NCI-H187 treated with DMSO at 0.1 percent for 48 hours (cell line): ENCODE measurements at regions not wholly inside any gene's neighbourhood (a gene's known extent, or its start where the extent isn't known, plus 50 kb on each side); places are given as distances from the start of the nearest gene placed in this dataset.
"Not testable (repeated sequence)": the region's sequence is repeated elsewhere in the genome, so short reads cannot be mapped to it uniquely, and the experiment has no call there.

ENCODE experiments used
- DNase-seq: peaks from one replicate; lab custom pipeline; 2025; lab: John Stamatoyannopoulos, UW

GRCh38 chr20:12201289-12201991 is 283.7 kb downstream of the BTBD3 start:
- DNase-seq: no peak

DNA sequence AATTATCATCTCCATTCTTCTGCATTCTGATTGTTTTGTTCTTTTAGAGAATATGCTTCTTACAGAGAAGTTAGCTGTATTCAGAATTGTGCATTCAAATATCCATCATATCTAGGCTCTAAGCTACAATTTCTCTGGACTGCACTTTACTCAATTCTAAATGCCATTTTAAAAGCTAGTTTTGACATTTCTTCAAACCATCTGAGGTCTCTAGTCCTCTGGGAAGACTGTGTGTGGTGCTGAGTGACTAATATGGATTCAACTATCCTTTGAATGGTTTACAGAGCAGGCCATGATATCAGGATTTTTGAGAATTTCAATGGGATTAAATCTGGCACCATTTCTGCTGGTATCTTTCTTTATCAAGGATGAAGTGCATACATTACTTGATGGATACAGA is 285.7 kb downstream of the BTBD3 start:
- no peak for DNase-seq

GRCh38 chr20:12203981-12204380 is 286.3 kb downstream of the BTBD3 start:
- no peak for DNase-seq

DNA sequence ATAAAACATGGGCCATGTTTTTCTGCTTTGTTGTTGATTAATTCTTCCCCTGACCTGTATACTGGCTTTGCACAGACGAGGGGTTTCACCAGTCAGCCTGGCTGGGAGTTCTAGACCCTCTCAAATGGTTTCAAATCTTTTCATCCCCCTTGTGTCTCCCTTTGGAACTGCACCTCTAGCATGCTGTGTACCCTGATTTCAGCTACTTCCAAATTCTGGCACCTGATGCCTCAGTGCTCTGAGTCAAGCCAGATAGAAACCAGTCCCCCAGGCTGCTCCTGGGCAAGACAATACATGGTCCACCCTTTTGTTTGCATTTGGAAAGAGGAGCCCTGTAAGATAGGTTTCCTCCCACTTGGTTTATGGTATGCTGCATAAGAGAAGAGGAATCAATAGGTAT is 290.2 kb downstream of the BTBD3 start:
- no peak for DNase-seq

- DNase-seq: no peak
Observed at GRCh38 chr20:12210591-12210990, 292.9 kb downstream of the BTBD3 start.

- no peak for DNase-seq
Observed at GRCh38 chr20:12211361-12211760, 293.7 kb downstream of the BTBD3 start.

DNA sequence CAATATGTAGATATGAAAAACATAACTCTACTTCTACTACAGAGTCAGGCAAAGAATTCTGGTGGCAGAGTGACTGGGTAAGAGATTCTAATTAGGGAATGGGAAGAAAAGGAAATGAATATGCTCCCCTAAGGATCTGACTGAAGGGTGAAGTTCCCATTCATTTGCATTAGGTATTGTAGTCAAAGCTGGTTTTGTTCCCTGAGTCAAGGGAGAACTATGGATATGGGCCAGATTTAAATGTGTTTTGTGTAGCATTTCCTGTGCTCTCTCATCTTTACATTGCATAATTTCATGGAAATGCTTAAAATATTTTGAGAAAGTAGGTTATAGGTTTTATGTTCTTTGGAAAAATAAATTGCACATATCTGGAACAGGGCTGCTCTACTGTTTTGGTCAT is 299.7 kb downstream of the BTBD3 start:
- DNase-seq: no peak

DNA sequence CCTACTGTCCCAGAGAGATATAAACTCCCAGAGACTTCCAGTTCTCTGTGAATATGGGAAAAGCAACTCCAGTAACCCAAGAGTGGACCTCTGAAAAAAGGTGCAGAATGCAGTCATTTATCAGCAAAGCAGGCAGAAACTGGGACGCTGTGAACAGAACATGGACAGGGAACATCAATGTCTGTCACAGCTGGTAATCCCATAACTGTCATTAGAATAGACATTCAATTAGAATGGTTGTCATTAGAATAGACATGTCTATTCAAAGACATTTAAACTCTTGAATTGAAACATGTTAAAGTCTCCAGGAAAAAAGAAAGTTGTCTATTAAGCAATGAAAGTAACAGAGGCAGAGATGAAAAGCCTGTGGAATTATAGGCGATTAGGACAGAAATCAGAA is 302.1 kb downstream of the BTBD3 start:
- no peak for DNase-seq

DNA sequence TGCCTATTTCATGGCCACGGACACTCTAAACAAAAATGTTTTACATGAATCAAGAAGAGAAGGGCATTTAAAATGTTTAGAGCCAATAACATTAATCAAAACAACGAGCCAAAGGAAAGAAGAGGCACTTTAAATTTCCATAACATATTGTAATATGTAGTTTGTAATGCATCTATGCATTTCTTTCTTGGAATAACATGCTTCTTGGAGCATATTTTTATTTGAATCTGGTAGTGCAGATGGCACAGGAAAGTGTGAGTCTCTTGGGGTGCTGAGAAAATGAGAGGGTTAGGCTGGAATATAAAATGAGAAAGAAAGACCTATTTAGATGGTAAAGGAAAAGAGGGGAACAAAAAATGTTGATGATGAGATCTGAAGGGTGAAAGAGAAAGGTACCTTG is 305.4 kb downstream of the BTBD3 start:
- no peak for DNase-seq

DNA sequence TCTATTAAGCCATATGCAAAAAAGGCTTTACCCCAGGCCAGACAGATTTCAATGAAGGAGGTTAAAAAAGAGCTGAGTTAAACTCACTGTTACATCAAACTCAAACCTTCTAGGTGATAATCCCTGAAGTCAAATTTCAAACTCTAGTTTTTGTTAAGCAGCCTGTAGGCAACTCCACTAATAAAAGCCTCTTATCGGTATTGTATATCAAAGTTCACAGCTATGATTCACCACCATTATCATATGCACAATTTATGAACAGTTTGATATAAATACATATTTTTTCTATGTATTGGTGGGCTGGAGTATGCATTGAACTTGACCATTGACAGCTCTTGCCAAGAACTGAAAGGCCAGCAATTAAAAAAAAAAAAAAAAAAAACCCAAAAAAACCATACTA is 308.2 kb downstream of the BTBD3 start:
- no peak for DNase-seq

- DNase-seq: no peak
Observed at GRCh38 chr20:12229891-12230290, 312.2 kb downstream of the BTBD3 start.

DNA sequence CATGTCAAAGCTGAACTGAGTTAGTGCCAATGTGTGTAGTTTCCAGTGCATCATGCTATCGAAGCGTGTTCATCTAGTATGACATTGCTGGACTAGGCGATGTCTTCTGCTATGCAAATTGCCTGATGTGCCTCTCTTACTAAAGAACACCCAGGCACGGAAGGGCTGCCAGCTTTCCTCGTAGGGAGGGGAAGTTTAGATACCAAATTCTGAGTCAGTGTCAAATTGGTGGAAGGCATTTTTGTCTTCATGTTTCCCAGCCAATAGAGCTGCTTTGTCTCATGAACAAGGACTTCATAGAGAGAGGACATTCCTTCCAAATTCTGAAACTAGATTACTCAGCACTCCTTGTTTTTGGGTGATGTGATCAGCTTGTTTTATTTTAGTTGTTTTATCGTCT is 320.1 kb downstream of the BTBD3 start:
- no peak for DNase-seq

DNA sequence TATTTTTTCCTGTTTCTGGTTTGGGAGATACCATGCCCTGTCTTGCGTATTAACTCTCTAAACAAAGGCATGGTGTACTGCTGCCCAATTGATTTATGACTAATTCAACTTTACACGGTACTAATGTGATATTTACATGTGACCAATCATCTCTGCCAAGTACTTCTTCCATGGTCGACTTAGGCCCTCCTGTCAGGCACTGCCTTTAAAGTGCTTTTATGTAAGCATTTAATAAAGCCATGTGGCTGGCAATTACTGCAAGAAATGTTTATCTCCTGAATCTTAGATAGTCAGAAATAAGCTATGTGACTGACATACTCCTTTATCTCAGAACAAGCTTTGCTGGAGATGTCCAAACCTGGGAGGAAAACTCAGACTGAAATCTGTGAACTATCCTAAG is 323.4 kb downstream of the BTBD3 start:
- peak; percentile 79 for DNase-seq

- DNase-seq: no peak
Observed at GRCh38 chr20:12243327-12243726, 325.6 kb downstream of the BTBD3 start.

- no peak for DNase-seq
Observed at GRCh38 chr20:12248481-12248880, 330.8 kb downstream of the BTBD3 start.

DNA sequence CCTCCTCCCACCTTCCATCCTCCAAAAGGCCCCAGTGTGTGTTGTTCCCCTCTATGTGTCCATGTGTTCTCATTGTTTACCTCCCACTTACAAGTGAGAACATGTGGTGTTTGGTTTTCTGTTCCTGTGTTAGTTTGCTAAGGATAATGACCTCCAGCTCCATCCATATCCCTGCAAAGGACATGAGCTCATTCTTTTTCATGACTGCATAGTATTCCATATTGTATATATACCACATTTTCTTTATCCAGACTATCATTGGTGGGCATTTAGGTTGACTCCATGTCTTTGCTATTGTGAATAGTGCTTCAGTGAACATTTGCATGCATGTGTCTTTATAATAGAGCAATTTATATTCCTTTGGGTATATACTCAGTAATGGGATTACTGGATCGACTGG is 333.0 kb downstream of the BTBD3 start:
- not testable (repeated sequence) for DNase-seq

DNA sequence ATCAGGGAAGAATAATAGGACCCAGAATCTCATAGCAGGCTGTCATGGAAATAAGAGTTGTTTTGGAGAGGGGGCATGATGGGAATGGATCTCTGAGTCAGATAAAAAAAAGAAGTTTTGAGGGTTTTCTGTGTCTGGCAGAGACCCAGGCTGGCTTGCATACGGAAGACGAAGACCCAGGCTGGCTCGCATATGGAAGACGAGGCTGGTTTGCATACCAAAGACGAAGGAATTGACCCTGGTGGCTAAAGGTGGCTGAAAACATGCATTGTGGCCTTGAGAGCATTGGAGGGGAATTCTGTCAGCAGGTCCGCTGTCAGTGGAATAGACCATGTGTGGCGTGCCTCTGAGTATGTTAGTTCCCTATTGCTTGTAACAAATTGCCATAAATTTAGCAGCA is 335.1 kb downstream of the BTBD3 start:
- DNase-seq: no peak

DNA sequence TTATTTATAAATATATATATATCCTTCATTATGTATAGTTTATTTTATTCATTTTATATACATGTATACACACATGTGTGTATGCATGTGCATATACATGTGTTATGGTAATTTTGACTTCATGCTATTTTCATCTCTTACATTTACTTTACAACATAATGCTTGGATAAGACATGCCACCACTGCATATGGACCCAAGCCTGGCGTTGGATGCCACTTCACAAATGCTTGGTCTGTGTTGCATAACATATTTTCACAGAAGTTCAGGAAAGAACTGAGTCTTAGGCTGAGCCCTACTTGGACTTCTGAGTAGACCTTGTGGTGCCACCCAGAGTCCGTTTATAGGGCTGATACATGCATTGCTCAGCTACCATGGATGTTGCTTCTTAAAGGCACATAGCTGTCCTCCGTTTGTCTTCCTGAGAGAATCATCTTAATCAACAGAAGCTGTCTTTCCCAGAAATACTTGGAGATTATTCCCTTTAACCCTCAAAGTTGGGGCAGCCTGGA is 337.8 kb downstream of the BTBD3 start:
- no peak for DNase-seq

- DNase-seq: no peak
Observed at GRCh38 chr20:12256806-12257205, 339.1 kb downstream of the BTBD3 start.

GRCh38 chr20:12262747-12263146 is 345.1 kb downstream of the BTBD3 start:
- no peak for DNase-seq

GRCh38 chr20:12264711-12265110 is 347.0 kb downstream of the BTBD3 start:
- no peak for DNase-seq

- no peak for DNase-seq
Observed at GRCh38 chr20:12265662-12266061, 348.0 kb downstream of the BTBD3 start.

DNA sequence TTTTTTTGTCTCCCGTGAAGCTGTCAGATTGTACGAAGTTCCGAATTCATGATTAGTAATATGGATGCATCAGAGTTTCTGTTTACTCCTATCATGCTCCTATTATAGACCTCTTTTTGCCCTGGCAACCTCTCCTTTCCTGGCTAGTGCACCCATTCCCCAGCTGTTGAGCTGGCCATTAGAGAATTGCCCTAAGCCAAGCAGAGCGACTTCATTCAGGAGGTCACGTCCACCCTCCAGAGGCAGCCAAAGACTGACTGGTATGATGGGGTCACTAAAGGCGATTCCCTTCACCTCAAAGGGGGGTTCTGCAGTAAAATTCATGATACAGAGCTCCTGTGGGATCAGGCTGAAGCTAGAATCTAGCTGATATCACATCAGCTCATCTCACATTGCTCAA is 351.9 kb downstream of the BTBD3 start:
- no peak for DNase-seq

GRCh38 chr20:12270863-12271262 is 353.2 kb downstream of the BTBD3 start:
- no peak for DNase-seq
